H9 (cell line): ENCODE measurements at regions not wholly inside any gene's neighbourhood (a gene's known extent, or its start where the extent isn't known, plus 50 kb on each side); places are given as distances from the start of the nearest gene placed in this dataset.

Source experiments
- DNase-seq: peaks from one replicate; pipeline ENCODE4 v3.0.0-alpha.2; 2017
- H2AFZ ChIP-seq: one replicate; pipeline ENCODE4 v1.6.1; 2013; ENCODE audit warnings: mild to moderate bottlenecking, low read length, control low read depth, moderate library complexity
- H2AK5ac ChIP-seq: 2 replicates; pipeline ENCODE4 v1.6.1; 2013; ENCODE audit warnings: low read length, control low read depth, mixed read lengths; ENCODE audit not compliant: insufficient read length
- H2BK120ac ChIP-seq: one replicate; pipeline ENCODE4 v1.6.1; 2013; ENCODE audit warnings: low read depth, mild to moderate bottlenecking, low read length, control low read depth, inconsistent platforms; ENCODE audit not compliant: poor library complexity, severe bottlenecking
- H2BK12ac ChIP-seq: 2 replicates; pipeline ENCODE4 v1.6.1; 2013; ENCODE audit warnings: low read length, control low read depth, mixed read lengths, low read depth; ENCODE audit not compliant: insufficient read length
- H2BK15ac ChIP-seq: 2 replicates; pipeline ENCODE4 v1.6.1; 2013; ENCODE audit warnings: low read depth, low read length, control low read depth
- H2BK20ac ChIP-seq: one replicate; pipeline ENCODE4 v1.6.1; 2013; ENCODE audit warnings: low read depth, mild to moderate bottlenecking, low read length, control low read depth, inconsistent platforms; ENCODE audit not compliant: poor library complexity, severe bottlenecking
- H2BK5ac ChIP-seq: 2 replicates; pipeline ENCODE4 v1.6.1; 2013; ENCODE audit warnings: low read length, control low read depth, mixed read lengths; ENCODE audit not compliant: insufficient read length
- H3K14ac ChIP-seq: 2 replicates; pipeline ENCODE4 v1.6.1; 2013; ENCODE audit warnings: low read length, control low read depth; ENCODE audit not compliant: insufficient read depth
- H3K18ac ChIP-seq: 2 replicates; pipeline ENCODE4 v1.6.1; 2013; ENCODE audit warnings: low read depth, mild to moderate bottlenecking, mixed read lengths, low read length, control low read depth; ENCODE audit not compliant: insufficient read length
- H3K23ac ChIP-seq: 2 replicates; pipeline ENCODE4 v1.6.1; 2013; ENCODE audit warnings: low read length, control low read depth, mixed read lengths, low read depth; ENCODE audit not compliant: insufficient read length
- H3K23me2 ChIP-seq: 2 replicates; pipeline ENCODE4 v1.6.1; 2013; ENCODE audit warnings: low read depth, mild to moderate bottlenecking, mixed read lengths, low read length, control low read depth; ENCODE audit not compliant: insufficient read length, poor library complexity, severe bottlenecking
- H3K27ac ChIP-seq: 2 replicates; pipeline ENCODE4 v1.5.1; 2013; ENCODE audit warnings: low read length, control low read depth, mixed read lengths, low read depth; ENCODE audit not compliant: insufficient read length
- H3K27me3 ChIP-seq: 2 replicates; pipeline ENCODE4 v1.6.1; 2013; ENCODE audit warnings: low read length, control low read depth, inconsistent platforms; ENCODE audit not compliant: insufficient read depth
- H3K4ac ChIP-seq: 2 replicates; pipeline ENCODE4 v1.6.1; 2013; ENCODE audit warnings: low read depth, mild to moderate bottlenecking, control low read depth, inconsistent platforms, low read length, moderate library complexity
- H3K4me1 ChIP-seq: 2 replicates; pipeline ENCODE4 v1.6.1; 2013; ENCODE audit warnings: low read length, control low read depth, inconsistent platforms; ENCODE audit not compliant: insufficient read depth
- H3K4me2 ChIP-seq: 2 replicates; pipeline ENCODE4 v1.6.1; 2013; ENCODE audit warnings: low read length, control low read depth, mixed read lengths; ENCODE audit not compliant: insufficient read length, insufficient read depth
- H3K56ac ChIP-seq: 2 replicates; pipeline ENCODE4 v1.6.1; 2013; ENCODE audit warnings: low read depth, mild to moderate bottlenecking, mixed read lengths, low read length, control low read depth; ENCODE audit not compliant: insufficient read length
- H3K79me1 ChIP-seq: 2 replicates; pipeline ENCODE4 v1.6.1; 2013; ENCODE audit warnings: low read depth, mild to moderate bottlenecking, moderate library complexity, low read length, control low read depth, inconsistent platforms; ENCODE audit not compliant: insufficient read depth, poor library complexity, severe bottlenecking
- H3K79me2 ChIP-seq: 2 replicates; pipeline ENCODE4 v1.6.1; 2013; ENCODE audit warnings: low read length, control low read depth, inconsistent platforms; ENCODE audit not compliant: insufficient read depth
- H3K9ac ChIP-seq: 2 replicates; pipeline ENCODE4 v1.6.1; 2013; ENCODE audit warnings: low read length, control low read depth, mixed read lengths; ENCODE audit not compliant: insufficient read length; ENCODE audit errors: extremely low read depth
- H3K9me3 ChIP-seq: one replicate; pipeline ENCODE4 v1.6.1; 2013; ENCODE audit warnings: low read depth, low read length, inconsistent platforms; ENCODE audit not compliant: control insufficient read depth
- H3T11ph ChIP-seq: one replicate; pipeline ENCODE4 v1.6.1; 2013; ENCODE audit warnings: mild to moderate bottlenecking, low read length, control low read depth, inconsistent platforms
- H4K20me1 ChIP-seq: one replicate; pipeline ENCODE4 v1.6.1; 2013; ENCODE audit not compliant: control insufficient read depth, insufficient read length, insufficient read depth
- H4K5ac ChIP-seq: 2 replicates; pipeline ENCODE4 v1.6.1; 2013; ENCODE audit warnings: low read depth, mild to moderate bottlenecking, mixed read lengths, low read length, control low read depth; ENCODE audit not compliant: insufficient read length
- H4K8ac ChIP-seq: replicated peaks from 2 replicates; pipeline ENCODE4 v1.6.1; 2013; ENCODE audit warnings: low read length, control low read depth, mixed read lengths, low read depth; ENCODE audit not compliant: insufficient read length
- H4K91ac ChIP-seq: 2 replicates; pipeline ENCODE4 v1.6.1; 2013; ENCODE audit warnings: low read depth, mild to moderate bottlenecking, moderate library complexity, mixed read lengths, low read length, control low read depth; ENCODE audit not compliant: insufficient read length
- H3K27ac Mint-ChIP-seq, 3 experiments: 2 replicates in 2 of 3; 3 replicates in 1 of 3; pipeline ENCODE4 v1.8.0; 2020 to 2021; ENCODE audit warnings: mixed read lengths in 3 of 3, mild to moderate bottlenecking in 1 of 3, moderate library complexity in 1 of 3
- H3K27me3 Mint-ChIP-seq: 2 replicates; pipeline ENCODE4 v1.8.0; 2021; ENCODE audit warnings: low read depth, mild to moderate bottlenecking, moderate library complexity, mixed read lengths
- H3K36me3 Mint-ChIP-seq, 3 experiments: 2 replicates in 2 of 3; 3 replicates in 1 of 3; pipeline ENCODE4 v1.8.0; 2020 to 2021; ENCODE audit warnings: low read depth in 3 of 3, mixed read lengths in 3 of 3; ENCODE audit not compliant: insufficient read depth in 1 of 3
- H3K4me1 Mint-ChIP-seq, 2 experiments: 2 replicates each; pipeline ENCODE4 v1.8.0; 2020; ENCODE audit warnings: mixed read lengths in 2 of 2
- H3K4me3 Mint-ChIP-seq, 2 experiments: 2 replicates in 1 of 2; 3 replicates in 1 of 2; pipeline ENCODE4 v1.8.0; 2020 to 2021; ENCODE audit warnings: mild to moderate bottlenecking in 2 of 2, mixed read lengths in 2 of 2, moderate library complexity in 1 of 2
- H3K9me3 Mint-ChIP-seq, 2 experiments: 2 replicates in 1 of 2; 3 replicates in 1 of 2; pipeline ENCODE4 v1.8.0; 2020; ENCODE audit warnings: mild to moderate bottlenecking in 2 of 2, mixed read lengths in 2 of 2, moderate library complexity in 1 of 2
- WGBS: extraction: QIAGEN DNeasy Blood & Tissue Kit; methylation state at CpG from one replicate; pipeline ENCODE4 v1.1.7; 2013; ENCODE audit warnings: missing lambda C conversion rate, low lambda C conversion rate, mixed read lengths; ENCODE audit not compliant: insufficient read length; ENCODE audit errors: extremely low coverage; 5-methylcytosine and 5-hydroxymethylcytosine counted together
- TF ChIP-seq, protein P1 (sequence below): fragments of 200-600 bp; sonication (generic); conservative IDR thresholded peaks from 3 replicates; pipeline ENCODE4 v1.8.0; 2021; ENCODE audit warnings: antibody characterized with exemption, mild to moderate bottlenecking

DNA sequence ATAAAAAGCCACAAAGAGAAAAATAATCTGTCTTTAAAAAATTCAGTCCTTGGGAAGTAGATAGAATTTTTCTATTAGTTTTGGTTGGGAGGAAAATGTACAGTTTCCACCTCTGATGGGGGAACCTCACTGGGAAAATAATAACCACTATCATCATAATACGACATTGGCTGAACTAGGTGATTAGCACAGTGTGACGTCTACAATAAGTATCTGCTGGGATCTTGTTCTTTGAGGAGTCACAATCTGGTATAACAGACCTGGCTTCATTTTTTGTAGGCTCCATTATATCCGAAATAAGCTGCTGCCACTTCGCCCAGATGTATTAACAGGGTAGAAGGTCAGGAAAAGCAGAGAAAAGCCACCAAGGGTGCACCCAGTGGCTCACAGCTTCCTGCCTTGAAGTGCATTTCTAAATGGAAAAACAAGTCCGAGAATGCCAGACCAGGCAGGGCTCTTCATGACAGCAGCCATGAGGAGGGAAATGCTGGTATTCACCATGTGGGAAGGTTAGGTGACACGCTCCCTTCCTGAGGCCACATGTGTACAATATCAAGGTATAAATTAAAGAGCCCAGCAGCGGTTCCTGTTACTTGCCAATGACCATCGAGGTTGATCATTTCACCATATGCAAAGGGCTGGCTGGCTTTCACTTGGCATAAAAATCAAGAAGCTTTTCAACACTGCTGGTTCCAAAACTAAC, 152.8 kb downstream of the PRELID2 start:
- Histone ChIP-seq H2BK15ac (no peak overlapping the region), H4K8ac (no peak overlapping the region), H3T11ph (no peak overlapping the region), H2BK5ac (no peak overlapping the region), H4K5ac (no peak overlapping the region), H3K9me3 (no peaks in the 10 kb centered on the region), H3K27me3 (no peaks in the 10 kb centered on the region), H3K18ac (no peak overlapping the region), H3K56ac (no peak overlapping the region), H3K14ac (no peak overlapping the region), H3K9ac (no peak overlapping the region), H2AFZ (no peak overlapping the region), H2BK12ac (no peak overlapping the region), H4K20me1 (no peaks in the 10 kb centered on the region), H3K23ac (no peak overlapping the region), H3K79me1 (no peaks in the 10 kb centered on the region), H2BK120ac (no peak overlapping the region), H2AK5ac (no peak overlapping the region), H4K91ac (no peak overlapping the region), H3K23me2 (no peaks in the 10 kb centered on the region), H3K4me1 (no peaks in the 10 kb centered on the region; the same call in 1 of the 2 replicates), H3K79me2 (no peaks in the 10 kb centered on the region), H3K4ac (no peak overlapping the region), H2BK20ac (no peak overlapping the region), H3K4me2 (no peak overlapping the region), H3K27ac (no peak overlapping the region)
- TF ChIP-seq, protein P1, sequence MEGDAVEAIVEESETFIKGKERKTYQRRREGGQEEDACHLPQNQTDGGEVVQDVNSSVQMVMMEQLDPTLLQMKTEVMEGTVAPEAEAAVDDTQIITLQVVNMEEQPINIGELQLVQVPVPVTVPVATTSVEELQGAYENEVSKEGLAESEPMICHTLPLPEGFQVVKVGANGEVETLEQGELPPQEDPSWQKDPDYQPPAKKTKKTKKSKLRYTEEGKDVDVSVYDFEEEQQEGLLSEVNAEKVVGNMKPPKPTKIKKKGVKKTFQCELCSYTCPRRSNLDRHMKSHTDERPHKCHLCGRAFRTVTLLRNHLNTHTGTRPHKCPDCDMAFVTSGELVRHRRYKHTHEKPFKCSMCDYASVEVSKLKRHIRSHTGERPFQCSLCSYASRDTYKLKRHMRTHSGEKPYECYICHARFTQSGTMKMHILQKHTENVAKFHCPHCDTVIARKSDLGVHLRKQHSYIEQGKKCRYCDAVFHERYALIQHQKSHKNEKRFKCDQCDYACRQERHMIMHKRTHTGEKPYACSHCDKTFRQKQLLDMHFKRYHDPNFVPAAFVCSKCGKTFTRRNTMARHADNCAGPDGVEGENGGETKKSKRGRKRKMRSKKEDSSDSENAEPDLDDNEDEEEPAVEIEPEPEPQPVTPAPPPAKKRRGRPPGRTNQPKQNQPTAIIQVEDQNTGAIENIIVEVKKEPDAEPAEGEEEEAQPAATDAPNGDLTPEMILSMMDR = no peak
- no peaks in the 10 kb centered on the region for H3K36me3 Mint-ChIP-seq
- H3K4me1 Mint-ChIP-seq = peaks cover 2 to 8% of the 10 kb centered on the region in 2 experiments
- H3K27me3 Mint-ChIP-seq = no peaks in the 10 kb centered on the region
- no CpG with 5 or more reads among the region's 8 CpGs for WGBS
- no peak overlapping the region for H3K4me3 Mint-ChIP-seq
- DNase-seq = no peak
- H3K9me3 Mint-ChIP-seq = no peaks in the 10 kb centered on the region
- no peak overlapping the region for H3K27ac Mint-ChIP-seq
